Gastrocnemius medialis (tissue), 4 donors: ENCODE measurements at regions not wholly inside any gene's neighbourhood (a gene's known extent, or its start where the extent isn't known, plus 50 kb on each side); places are given as distances from the start of the nearest gene placed in this dataset.

ENCODE experiments used
- CTCF ChIP-seq, 5 experiments: fragments of 450-650 bp in 3 of 5; fragments of 200-600 bp in 2 of 5; sonication (generic) in 2 of 5; IDR thresholded peaks in 4 of 5; conservative IDR thresholded peaks in 1 of 5; 1 replicate in 4 of 5; 2 replicates in 1 of 5; pipeline ENCODE4 v1.5.1; 2016 to 2019; ENCODE audit warnings: antibody characterized with exemption in 5 of 5, mild to moderate bottlenecking in 3 of 5, moderate library complexity in 3 of 5
- POLR2A ChIP-seq, 2 donors: fragments of 450-650 bp; IDR thresholded peaks; one replicate each; pipeline ENCODE4 v1.6.1; 2017; ENCODE audit warnings: antibody characterized with exemption in 2 of 2, mild to moderate bottlenecking in 2 of 2, moderate library complexity in 2 of 2

- TF ChIP-seq CTCF (IDR thresholded peaks at IDR 0.05 in 4 of 5, conservative IDR thresholded peaks at IDR 0.05 in 1 of 5) (no peak), POLR2A (IDR thresholded peaks at IDR 0.05) (no peak)
These were observed 1312.9 kb upstream of the FLRT2 start for GRCh38 chr14:84217066-84217465.
